ENCODE measurements at regions not wholly inside any gene's neighbourhood (a gene's known extent, or its start where the extent isn't known, plus 50 kb on each side); places are given as distances from the start of the nearest gene placed in this dataset.
"Not testable (repeated sequence)": the region's sequence is repeated elsewhere in the genome, so short reads cannot be mapped to it uniquely, and the experiment has no call there.

DNA sequence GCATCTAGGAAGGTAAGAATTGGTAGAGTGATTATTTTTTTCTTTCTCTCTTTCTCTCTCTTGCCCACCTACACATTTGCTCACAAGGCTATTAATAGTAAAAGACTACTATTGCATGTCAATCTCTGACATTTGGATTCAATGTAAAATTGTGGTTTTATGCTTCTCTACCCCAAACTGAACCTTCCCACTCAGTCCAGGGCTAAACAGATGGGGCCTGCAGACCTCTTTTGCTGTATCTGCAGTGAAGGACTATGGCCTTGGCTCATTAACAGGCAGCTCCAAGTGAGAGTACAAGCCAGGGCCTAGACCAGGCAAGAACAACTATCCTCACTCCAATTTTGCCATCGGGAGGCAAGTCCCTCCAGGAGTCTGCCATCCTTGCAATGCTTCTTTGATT, 68.3 kb upstream of the ARL4C start:
- in situ Hi-C loops (cut with MboI; ENCODE audit: low pct_unique_long_range_greater_than_20kb, low sequenced_read_pairs), result no loop called here

DNA sequence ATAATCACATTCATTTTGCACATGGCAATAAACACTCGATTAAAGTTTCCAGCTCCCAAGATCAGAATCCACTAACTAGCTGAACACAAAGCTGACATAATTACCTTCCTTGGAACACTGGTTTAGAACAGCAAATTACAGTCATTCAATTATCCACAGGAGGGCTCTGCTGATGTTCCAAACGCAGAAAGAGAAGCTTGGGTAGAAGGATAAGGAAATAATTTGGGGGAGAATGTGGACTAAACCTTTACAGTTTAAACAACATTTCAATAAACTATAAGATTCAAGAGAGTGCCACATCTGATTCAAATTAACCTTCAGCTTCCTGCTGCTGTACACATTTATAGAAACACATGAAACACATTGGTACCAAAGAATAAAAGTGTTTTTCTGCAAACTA, 67.8 kb upstream of the ARL4C start:
- no peak for DNase-seq
- in situ Hi-C loops (cut with MboI; ENCODE audit: low pct_unique_long_range_greater_than_20kb, low sequenced_read_pairs), result no loop called here

More for the DNA sequence above, 68.3 kb upstream of the ARL4C start:
- DNase-seq, result no peak

DNA sequence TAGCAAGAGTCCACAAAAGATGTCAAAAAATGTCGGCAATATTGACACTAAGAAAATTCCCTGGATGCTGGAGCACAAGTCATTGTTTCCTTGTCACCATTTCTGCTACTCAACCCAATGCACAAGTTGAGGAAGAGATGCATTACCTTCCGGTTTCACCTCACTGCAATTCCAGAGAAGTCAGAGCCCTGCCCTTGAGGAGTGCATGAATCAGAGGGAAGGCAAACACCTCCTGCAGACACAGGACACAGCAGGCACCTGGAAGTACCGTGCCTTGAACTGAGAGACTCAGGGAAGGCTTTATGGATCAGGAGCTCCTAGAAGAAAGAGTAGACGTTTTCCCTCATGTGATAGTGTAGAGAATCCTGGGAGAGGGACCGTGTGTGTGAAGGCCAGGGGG, 62.7 kb upstream of the ARL4C start:
- in situ Hi-C loops (cut with MboI; ENCODE audit: low pct_unique_long_range_greater_than_20kb, low sequenced_read_pairs), result no loop called here
- DNase-seq, result no peak

DNA sequence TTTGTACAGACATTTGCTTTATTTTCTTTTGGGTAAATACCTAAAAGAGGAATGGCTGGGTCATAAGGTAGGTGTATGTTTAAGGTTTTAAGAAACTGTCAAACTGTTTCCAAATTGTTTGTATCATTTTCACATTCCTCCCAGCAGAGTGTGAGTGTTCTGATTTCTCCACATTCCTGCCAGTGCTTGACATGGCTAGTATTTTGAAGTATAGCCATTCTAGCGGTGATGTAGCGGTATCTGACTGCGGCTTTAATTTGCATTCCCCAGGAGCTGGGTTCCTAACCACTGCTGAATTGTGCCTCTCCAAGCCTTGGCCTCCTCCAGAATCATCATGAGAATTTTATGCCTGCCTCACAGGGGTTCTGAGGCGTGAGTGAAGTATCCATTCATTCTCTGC, 61.8 kb upstream of the ARL4C start:
- DNase-seq, result no peak
- in situ Hi-C loops (cut with MboI; ENCODE audit: low pct_unique_long_range_greater_than_20kb, low sequenced_read_pairs), result no loop called here

DNA sequence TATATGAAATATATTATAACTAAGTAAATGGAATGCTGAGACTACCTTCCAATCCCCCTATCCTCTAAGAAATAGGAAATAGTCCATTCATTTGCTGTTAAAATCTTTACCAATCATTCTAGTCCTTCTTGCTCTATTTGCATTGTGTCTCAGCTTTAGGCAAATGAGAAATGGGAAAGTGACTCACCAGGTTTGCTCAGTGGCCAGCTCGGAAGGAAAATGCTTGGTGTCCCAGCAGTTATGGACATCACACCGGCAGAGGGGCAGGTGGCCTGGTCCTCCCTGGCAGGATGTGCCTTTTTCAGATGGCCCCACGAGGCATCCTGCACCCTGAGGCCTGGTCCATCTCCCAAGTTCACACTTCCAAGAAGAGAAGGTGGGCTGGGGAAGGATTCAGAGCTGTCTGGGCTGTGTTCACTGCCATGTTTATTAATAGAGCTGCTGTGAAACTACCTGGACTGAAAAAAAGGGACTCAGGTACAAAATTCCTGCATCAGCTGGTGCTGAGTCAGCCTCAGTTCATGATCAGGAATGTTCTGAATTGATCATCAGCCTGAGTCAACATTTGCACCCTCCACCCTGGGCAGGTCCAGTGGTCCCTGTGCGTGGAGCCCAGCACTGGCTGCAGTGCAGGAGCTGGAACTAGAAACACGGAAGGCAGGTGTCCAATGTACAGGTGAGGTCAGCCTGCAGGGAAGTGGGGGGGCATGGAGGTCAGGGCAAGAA, 60.1 kb upstream of the ARL4C start:
- in situ Hi-C loops (cut with MboI; ENCODE audit: low pct_unique_long_range_greater_than_20kb, low sequenced_read_pairs), result no loop called here
- no peak for DNase-seq

DNA sequence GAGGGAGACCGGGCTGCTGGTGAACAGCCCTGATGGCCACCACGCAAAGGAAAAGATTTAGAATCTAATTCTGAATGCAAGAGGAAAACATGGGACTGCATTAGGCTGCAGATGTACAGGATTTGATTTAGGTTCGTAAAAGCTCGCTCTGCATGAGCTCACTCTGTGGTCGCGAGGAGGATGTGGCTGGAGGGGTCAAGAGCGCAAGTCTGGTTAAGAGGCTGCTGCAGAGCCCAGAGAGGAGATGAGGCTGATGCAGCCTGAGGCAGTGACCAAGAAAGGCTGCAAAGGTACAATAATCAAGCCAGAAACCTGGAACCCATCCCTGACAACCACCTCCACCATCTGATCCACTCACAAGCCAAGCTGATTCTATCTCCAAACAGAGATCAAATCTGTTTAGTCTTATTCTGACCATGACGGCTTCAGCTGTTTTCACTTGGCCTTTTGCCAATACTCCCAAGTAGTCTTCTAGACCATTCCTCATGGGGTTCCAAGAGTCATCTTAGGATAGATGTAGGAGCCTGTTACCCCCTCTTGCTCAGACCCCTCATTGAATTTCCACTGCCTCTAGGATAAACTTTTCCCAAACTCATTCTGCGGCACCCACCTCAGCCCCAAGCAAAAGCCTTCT, 58.9 kb upstream of the ARL4C start:
- DNase-seq, result no peak
- in situ Hi-C loops (cut with MboI; ENCODE audit: low pct_unique_long_range_greater_than_20kb, low sequenced_read_pairs), result no loop called here

DNA sequence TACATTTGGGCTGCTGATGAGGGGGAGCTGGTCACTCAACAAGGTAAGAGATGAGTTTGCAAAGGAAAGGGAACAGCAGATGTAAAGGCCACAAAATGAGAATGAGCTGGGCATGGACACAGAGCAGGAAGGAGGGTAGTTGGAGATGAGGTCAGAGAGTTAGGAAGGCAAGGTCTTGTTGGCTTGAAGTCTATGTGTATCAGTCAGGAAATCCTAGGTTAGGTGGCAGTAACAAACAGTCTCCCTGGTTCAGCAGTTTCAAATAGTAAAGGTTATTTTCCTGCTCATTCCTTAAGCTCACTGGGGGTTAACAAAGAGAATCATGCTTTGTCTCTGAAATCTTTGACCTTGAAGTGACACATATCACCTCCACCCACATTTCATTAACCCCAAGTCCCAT, 58.3 kb upstream of the ARL4C start:
- in situ Hi-C loops (cut with MboI; ENCODE audit: low pct_unique_long_range_greater_than_20kb, low sequenced_read_pairs), result no loop called here
- DNase-seq, result no peak

DNA sequence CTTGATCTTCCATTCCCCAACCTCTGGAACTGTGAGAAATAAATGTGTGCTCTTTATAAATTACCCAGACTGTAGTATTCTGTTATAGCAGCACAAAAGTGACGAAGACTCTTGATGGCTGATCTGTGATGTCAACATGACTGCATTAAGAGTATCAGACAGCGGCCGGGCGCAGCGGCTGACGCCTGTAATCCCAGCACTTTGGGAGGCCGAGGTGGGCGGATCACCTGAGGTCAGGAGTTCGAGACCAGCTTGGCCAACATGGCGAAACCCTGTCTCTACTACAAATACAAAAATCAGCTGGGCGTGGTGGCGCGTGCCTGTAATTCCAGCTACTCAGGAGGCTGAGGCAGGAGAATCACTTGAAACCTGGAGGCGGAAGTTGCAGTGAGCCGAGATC, 56.3 kb upstream of the ARL4C start:
- DNase-seq; in situ Hi-C loops (cut with MboI; ENCODE audit: low pct_unique_long_range_greater_than_20kb, low sequenced_read_pairs): not testable (repeated sequence)

DNA sequence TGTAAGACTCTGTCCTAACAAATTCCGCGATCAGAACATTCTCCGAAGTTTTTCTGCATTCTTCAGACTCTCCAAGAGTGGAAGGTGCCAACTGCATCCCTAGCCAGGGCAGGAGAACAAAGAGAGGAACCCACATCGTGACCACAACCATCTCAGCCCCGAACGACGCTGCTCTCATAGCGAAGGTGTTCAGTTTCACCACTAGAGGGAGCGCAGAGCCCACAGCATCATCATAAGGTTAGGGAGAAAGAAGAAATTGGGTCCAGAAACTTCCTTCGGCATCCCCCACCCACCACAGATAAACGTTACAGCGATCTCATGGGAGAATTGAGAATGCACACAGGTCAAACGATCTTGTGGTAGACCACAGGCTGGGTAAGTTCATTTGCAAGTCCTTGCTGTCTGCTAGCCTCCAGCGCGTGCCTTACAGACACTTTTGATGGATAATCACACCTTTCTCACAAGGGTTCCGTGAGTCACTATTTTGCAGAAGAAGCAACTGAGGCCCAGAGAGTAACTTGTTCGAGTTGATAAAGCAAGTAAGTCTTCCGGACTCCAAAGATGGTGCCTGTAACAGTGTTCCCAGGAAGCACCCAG, 53.7 kb upstream of the ARL4C start:
- in situ Hi-C loops (cut with MboI; ENCODE audit: low pct_unique_long_range_greater_than_20kb, low sequenced_read_pairs), result no loop called here
- DNase-seq, result peak; percentile 80

DNA sequence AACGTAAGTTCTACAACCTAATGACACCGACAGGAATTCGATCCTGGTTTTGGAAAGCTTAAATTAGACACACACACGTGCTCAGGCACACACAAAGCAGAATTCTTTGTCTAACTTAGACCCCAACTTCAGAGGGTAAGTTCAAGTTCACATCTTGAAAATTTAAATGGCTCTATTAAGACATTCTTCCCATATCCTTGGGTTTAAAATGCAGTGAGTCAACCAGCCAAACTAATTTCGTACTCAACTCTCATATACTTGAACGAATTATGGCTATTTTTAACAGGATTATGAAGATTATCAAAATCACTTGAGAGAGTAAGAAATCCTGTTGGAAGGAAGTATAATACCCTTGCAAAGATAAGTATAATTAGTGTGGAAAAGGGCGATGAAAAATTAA, 53.2 kb upstream of the ARL4C start:
- DNase-seq, result no peak
- in situ Hi-C loops (cut with MboI; ENCODE audit: low pct_unique_long_range_greater_than_20kb, low sequenced_read_pairs), result no loop called here

DNA sequence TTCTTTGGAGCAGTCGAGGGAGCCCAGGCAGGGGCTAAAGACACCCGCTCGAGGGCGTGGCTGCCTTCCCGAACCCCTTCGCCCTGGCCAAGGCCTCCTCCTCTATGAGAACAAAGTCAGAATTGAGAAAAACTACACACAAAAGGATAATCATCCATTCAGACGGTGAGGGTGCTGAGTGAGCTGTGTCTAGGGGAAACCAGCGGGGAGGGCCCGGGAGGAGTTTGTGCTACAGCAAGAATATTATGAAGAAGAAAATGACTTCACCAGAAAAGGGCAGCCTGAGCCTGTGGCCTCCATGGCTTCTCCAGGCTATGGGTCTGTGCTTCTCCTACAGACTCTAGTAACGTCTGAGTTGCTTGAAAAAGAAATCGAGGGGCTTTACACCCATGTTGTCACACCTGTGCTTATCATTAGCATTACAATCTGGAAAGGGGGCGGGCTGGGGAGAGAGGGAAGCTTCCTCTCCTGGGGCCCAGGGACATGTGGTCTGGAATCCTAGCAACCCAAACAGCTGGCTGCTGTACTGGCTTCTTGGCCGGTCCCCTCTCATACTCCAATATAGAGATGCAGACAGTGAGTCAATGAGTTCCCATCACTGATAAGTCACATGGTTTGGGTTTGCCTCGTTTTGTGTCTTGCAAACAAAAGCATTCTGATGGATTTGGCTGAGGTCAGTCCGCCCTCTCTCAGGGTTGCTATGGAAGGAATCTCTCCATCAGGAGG, 52.0 kb upstream of the ARL4C start:
- in situ Hi-C loops (cut with MboI; ENCODE audit: low pct_unique_long_range_greater_than_20kb, low sequenced_read_pairs), result loop anchor here (25.0 kb wide), 1 partner anchor 563 kb away; no protein-coding TSS in a partner anchor
- no peak for DNase-seq

DNA sequence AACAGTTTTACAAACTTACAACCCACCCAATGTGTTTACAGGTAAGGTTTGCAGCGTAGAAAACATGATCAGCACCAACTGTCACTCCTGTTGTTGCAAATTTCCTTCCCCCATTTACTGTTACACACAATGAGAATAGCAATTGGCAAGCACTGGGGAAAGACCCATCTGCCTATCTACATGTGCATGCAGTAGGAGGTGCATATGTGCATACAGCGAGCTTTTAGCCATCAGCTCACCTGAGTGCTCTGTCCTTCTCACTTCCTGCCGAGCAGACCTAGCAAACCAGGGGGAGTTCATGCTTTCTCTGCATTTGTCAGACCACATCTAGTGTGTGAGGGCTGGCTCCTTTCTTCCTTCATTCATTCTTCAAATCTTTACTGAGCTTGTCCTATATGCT, 49.9 kb upstream of the ARL4C start:
- no peak for DNase-seq
- in situ Hi-C loops (cut with MboI; ENCODE audit: low pct_unique_long_range_greater_than_20kb, low sequenced_read_pairs), result loop anchor here (25.0 kb wide), 1 partner anchor 566 kb away; no protein-coding TSS in a partner anchor
